Non-pigmented ciliary epithelial cell (primary cell): ENCODE measurements at regions not wholly inside any gene's neighbourhood (a gene's known extent, or its start where the extent isn't known, plus 50 kb on each side); places are given as distances from the start of the nearest gene placed in this dataset.

Experiments used
- DNase-seq: peaks from one replicate; pipeline ENCODE4 v3.0.0-alpha.2; 2010; ENCODE audit warnings: low read depth

DNA sequence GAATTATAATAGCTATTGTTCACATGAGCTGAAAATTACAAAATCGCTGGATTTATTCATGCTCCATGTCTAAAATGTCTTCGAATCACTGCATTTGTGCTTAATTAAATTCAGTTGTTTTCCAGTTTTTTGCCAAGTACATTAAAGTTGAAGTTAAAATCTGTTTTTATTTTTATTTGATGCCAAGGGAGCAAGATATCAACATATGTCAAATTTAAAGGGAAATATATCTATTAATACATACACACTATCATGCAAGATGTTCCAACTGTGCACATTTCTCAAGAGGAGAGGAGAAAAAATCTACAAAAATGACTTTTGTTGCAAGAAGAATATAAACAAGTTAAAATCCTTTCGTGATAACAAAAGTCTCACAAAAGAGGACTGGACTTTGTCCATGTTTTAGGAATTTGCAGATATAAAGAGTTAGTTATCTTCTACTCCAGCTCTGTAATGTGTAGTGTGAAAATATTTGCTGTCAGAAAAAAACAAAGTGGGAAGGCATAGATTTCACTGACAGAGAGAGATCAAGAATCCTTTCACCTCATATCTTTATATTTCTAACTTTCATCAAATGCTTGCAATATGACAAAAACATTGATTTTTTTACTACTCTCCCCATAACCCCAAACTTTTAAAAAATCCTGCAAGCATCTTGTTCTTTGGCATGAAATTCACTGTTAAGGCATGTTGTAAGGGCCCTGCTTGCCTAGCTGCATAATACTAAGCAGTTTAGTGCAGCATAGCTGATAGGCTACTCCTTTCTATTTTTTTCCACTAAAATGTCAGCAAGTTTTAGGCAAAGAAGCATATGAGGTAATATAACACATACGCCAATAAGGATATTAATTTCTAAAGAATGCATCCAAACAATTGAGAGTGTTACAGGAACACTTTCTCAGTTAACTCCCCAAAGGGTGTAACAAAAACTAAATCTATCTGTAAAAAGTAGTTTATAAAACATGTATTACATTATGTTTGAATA lies 340.2 kb upstream of the ADAMTS5 start:
- no peak for DNase-seq

DNA sequence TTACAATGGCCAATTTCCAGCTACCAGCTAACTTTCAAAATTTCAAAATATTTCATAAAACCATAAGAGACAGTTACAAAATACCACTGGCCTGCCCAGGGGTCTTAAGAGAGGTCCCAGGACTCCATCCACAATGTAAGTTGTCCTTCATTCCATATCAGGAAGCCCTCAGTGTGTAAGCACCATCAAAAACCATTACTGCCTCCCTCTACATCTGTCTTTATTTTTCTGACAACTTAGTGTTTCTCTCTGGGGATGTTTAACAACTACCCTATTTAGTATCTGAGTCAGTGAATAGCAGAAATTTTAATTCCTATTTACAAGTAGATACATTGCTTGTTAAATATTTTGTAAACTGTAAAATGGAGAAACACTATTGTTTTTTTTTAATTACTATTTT lies 339.3 kb upstream of the ADAMTS5 start:
- no peak for DNase-seq

DNA sequence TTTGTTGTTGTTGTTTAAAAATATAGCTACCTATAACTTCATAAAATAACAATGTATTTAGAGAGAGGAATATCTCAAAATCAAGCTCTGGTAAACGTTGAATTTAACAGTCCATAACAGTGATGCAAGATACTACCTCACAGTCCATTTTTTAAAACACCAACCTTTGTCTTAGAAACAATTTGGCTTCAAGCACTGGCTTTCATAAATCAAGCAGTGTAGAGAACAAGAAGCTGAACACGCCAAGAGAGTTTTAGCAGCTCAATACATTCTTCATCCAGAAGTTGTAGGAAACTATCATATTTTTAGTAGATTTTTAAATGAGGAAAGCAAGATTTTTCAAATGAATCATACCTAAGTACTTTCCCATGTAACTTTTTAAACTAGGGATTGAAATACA lies 334.3 kb upstream of the ADAMTS5 start:
- no peak for DNase-seq

DNA sequence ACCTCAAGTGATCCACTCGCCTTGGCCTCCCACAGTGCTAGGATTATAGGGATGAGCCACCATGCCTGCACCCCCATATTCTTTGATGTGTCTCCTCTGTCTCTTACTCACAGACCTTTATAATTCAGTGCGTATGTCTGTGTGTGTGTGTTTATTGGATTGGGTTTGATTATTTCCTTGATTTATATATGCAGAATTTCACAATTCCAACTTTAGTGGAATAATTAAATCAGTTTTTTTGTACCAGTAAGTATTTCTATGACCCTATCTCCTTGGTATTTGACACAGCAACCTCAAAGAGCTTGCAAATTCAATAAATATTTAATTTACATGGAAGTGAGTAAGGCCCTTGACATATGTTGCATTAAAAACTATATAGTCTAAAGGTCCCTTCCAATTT lies 333.9 kb upstream of the ADAMTS5 start:
- DNase-seq, result peak; percentile 13

DNA sequence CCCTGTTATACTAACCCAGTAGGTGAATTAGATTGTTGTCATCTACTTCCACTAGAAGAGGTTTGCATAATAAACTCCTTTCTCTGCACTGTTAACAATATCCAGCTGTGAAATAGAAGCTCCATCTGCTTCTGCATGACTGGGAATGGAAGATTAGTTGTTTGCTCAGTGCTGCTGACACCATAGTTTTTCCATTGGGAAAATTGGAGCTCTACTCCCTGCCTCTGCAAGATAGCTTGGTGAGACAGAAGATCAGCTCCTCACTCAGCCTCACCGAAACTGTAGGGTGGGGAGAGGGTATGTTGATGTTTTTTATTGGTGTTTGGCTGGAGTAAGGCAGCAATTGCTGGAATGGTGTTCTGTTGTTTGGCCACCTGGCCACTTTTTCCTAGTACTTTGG lies 331.6 kb upstream of the ADAMTS5 start:
- no peak for DNase-seq

DNA sequence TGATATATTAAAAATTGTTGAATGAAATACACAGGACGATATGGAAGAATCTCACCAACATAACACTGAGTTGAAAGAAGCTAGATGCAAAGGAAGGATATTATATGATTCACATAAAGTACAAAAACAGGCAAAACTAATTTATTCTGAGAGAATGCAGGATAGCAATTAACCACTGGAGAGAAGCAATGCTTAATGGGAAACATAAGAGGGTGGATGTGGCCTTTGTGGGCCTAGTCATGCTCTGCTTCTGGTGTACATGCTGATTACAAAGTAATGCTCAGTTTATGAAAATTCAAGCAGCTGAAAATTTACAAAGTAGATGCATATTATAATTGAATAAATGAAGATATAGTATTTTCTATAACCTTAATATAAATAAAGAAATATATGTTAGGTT lies 326.4 kb upstream of the ADAMTS5 start:
- DNase-seq, result no peak

DNA sequence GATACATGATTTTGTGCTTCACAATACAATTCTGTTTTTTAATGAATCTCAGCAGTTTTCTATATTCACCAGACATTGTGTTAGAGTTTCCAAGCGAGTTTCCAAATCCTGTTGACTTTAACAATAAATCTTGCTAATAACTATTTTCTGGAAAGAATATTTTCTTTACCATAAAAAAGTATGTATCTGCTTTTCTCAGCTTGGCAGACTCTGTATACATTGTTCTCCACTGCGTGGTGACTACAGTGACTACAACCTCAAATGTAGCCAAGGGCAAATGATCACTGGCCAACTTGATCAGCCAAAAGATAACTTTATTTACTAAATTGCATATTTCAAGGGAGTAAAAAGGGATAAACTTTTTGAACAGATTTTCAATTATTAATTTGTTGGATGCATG lies 325.9 kb upstream of the ADAMTS5 start:
- no peak for DNase-seq

DNA sequence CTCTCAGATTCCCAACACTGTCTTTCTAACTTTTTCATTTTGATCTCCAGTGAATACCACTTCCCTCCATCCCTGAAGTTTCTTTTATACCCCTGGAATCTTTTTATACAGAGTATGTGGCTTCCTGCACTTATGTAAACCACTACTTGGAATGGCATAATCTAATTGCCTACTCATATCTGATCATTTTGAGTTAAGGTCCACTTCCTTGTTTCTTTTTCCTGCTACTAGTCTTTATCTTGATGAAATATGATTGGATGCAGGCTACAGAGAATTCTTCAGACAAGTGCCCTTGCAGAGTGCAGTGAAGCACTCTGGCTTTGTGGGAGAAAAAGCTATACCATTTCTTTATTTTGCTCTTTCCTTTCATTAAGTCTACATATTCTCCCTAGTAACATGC lies 325.3 kb upstream of the ADAMTS5 start:
- DNase-seq, result no peak

DNA sequence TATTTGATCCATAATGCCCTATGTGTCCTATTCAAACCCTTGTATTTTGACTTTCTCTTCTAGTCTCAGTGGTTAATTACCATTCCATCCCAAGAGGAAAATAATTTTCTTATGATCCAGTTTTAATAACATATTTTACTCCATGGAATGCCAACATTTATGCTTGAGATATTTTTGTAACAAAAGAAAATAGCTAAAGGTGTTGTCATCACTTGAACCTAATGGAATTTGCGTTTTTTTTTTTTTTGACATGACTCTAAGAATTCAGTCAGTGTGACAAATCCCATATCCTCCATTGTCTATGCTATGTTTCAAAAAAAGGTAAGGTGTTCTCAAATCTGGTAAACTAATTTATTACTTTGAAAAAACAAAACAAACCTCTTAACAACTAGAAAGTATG lies 324.1 kb upstream of the ADAMTS5 start:
- DNase-seq, result no peak

DNA sequence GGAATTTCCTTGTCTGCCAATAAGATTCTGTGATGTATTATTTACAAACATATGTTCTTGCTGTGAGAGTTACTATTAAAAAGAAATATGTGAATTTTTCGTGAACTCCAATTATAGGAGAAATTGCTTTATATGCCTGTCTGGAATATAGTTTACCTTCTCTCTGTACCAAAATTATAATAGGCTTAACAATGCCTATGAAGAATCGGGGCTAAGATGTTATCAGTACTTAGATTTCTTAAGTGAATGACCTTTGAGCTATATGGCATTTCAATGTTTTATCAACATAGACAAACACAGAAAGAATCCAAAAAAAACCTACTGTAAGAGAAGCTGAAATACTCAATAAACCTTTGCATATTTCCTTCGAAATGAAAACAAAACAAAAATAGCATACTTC lies 323.1 kb upstream of the ADAMTS5 start:
- DNase-seq, result no peak

DNA sequence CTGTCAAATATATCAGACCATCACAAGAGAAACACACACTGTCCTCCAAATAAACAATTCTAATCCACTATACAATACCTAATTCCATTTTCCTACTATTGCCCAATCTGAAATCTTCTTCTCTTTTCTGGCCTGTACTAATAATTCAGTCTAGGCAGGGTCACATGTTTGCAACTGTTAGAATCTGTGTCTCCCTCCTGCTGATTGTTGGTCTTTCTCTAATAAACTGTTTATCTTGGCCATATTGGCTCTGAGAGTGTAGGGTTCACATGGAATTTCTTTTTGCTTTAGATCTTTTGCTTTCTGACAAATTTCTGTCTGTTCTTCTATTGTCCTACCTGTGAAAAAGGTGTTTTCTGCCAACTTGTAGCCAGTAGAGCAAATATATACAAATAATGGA lies 319.9 kb upstream of the ADAMTS5 start:
- DNase-seq, result no peak

DNA sequence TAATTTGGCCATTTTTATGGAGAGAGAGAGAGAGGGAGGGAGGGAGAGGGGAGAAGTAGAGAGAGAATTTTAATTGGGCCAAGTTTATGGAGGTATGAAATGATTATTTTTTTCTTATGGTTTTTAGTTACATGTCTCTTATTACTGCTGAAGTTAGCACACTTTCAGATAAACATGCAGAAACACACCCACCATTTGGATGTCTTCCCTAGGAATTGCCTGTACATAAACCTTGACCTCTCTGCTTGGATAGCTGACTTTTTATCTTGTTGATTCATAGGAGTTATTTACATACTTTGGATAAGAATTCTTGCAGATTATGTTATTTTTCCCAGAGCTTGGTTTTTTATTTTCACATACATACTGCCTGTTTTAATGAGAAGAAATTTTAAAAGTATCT lies 310.2 kb upstream of the ADAMTS5 start:
- no peak for DNase-seq

DNA sequence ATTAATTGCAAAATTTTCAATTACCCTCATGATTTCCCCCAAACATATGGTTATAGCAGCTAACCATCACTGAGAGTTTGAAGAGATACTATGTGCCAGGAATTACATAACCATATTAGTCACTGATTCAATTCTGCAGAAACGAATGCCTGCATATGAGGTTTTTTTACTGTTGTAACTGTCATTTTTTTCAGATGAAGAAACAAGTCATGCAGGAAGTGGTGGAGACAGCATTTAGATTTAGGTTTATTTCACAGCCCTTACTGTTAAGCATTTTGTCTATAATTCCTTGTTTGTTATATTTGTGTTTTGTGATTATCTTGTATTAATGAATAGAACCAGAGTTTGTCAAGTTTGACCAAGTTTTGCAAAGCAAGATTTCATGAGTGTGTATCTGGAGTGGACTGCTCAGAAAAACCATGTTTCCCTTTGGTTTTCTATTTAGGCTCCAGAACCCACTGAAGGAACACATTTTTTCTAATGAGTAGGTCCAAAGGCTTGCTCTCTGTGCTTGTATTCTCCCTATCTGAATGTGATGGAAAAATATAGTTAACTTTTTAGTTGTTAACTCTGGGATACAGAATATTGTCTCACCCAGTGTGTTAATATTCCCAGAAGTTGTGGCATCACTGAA lies 308.5 kb upstream of the ADAMTS5 start:
- DNase-seq, result peak; percentile 67

DNA sequence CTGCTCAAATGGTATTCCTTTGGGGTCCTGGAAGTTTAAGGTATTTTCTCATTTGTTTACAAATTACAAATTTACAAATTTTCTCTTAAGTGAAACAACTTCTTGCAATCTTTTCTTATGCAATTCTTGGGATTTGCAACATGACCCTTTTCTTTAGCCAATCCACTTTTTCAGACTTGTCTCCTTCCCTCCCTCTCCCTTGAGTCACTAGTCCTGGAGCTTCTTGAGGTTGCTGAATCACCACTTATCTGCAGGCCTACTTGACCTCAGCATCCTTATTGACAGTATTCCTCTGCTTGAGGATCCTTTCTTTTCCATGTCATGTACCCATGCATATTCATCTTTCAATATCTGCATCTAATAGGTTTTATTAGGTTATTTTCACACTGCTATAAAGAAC lies 302.8 kb upstream of the ADAMTS5 start:
- peak; percentile 95 for DNase-seq

DNA sequence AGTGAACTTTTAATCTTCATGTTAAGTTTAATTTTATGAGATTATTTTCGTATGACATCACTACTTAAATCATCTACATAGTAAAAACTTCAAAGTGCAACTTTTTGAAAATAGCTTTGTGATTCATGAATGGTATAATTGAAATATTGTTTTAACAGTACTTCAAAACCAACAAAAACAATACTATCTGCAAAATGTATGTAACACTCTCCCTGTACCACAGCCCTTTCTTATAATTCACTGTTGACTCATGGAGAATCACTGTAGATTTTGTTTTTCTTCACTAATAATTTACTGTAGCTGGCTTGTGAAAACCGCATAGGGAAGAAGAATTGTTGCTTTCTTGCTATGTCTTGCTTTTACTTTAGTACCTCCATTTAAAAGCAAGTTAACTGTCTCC lies 301.4 kb upstream of the ADAMTS5 start:
- DNase-seq, result no peak

DNA sequence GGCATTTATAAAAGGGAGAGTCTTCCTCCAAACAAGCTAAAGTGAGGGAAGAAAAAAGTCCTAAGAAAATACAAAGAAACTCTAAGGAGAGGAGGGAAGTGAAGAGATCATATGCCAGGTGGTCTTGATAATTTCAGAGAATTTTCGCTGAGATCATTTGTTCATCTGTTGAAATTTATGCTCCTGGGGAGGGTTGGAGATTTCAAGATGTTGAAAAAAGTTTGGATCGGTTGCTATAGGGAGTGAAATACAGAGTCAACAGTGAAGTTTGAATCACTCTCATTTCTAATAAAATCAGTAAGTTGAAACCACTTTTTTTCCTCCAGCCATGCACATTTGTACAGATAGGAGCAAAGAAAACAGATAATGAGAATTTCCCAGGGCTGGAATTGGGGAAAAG lies 299.1 kb upstream of the ADAMTS5 start:
- no peak for DNase-seq

DNA sequence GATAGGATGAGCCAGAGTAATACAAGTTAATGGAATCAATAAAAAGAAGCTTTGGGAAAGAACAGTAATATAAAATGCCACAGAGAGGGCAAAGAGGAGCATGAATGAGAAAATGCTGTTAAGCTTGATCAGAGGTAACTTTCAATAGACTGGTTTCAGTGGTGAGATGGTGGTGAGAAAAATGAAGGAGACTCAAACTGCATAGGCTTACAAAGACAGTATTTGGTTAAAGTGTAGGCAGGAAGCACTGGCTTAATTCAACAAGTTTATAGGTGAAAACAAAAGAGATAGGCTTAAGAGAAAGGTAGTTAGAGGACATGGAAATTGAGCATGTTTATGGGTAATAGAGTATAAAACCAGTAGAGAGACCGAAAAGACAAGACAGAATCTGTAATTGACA lies 298.6 kb upstream of the ADAMTS5 start:
- DNase-seq, result no peak

DNA sequence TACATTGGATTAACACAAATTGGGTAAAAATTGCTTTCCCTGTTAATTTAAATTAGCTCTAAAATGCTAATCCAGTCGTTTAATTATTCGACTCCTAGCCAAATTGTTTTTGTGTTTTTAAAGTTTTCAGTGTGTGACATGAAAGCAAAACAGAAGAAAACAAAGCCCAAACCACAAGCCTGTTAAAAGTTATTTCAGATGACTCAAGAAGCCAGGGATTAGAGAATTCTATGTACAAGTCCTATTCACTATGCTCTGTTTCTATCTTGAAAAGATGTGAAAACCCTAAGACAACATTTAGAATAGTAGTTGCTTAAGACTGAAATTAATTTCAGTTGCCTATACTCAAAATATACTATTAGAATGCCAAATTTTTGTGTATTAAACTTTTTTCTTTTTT lies 294.8 kb upstream of the ADAMTS5 start:
- no peak for DNase-seq

DNA sequence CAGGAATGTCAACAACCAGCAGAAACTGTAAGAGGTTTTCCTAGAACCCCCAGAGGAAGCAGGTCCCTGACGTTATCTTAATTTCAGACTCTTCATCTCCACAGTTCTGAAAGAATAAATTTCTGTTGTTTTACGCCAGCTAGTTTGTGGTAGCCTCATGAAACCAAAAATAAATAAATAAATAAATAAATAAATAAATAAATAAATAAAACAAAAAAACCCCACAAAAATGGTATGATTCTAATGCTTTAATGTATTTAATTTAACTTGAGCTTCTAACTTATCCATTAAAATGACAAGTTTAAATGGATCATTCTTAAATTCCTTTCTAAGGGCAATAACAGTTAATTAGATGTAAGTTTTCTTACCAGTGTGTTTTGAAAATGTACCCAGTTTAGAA lies 293.8 kb upstream of the ADAMTS5 start:
- DNase-seq, result no peak

DNA sequence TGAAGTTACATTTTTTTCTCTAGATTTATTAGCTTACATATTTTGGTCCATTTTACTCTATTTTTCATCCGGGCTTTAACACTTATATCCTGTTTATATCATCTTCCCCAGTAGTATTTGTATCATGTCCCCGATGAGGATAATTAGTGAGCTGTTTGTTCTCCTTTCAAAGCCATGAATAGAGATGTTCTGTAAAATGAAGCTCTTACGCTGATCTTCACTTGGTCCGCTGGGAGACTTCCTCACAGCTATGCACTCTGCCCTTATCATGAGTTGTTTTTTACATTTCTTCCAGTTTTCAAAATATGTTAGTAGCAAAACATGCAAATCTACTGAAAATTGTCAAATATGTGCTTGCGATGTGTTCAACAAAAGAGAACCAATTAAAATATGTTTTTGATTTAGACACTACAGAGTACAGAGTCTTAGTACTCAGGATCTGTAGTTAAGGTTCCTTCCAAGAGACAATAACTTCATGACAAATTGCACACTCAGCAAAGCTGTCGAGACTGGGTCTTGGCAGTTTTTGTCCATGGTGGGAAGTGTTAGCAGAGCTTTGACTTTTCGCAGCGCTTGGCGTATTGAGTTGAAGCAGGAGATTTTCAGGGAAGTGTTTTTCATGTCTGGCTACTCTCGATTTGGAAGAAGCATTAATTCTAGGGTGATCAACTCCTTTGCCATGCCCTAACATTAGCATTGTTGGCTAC lies 292.0 kb upstream of the ADAMTS5 start:
- DNase-seq, result no peak

DNA sequence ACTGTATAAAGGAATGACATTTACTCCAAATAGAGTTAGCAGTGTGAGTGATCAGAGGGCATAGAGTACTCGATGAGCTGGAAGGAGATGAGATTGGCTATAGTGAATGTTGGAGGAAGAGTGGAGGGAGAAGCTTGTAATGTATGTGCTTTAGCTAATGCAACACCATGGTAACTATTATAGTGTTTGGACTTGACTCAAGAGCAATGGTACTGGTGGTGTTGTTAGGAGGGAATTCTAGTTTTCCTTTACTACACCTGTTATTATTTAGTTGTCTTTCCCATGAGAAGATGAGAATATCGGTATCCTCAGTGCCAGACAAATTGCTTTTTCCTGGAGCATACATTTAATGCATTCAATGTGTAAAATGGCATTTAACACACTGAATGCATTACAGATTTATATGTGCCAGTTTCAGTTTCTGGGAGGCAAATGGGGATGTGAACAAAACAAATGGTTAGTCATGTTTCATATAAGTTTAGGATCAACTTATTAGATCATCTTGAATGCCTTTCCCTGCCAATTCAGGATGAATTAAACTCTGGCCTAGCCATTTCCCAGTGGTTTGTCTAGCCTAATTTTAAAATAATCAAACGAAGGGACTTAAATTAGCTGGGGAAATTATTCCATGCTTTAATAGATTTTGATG lies 291.1 kb upstream of the ADAMTS5 start:
- no peak for DNase-seq

DNA sequence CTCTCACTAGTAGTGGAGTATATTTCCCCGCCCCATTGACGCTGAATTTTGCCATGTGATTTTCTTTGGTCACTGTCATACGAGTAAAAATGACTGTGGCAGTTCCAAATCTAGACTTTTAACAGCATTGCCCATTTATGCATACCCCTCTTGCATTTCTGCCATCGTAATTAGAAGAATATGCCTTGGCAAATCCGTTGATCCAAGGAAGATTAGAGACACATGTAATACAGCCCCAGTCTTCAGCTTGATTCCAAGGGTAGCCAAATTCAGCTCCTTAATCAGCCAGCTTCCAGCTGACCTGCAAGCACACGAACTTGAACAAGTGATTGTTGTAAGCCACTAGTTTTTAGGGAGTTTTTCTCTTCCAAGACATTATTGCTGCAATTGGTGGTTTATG lies 290.3 kb upstream of the ADAMTS5 start:
- no peak for DNase-seq

DNA sequence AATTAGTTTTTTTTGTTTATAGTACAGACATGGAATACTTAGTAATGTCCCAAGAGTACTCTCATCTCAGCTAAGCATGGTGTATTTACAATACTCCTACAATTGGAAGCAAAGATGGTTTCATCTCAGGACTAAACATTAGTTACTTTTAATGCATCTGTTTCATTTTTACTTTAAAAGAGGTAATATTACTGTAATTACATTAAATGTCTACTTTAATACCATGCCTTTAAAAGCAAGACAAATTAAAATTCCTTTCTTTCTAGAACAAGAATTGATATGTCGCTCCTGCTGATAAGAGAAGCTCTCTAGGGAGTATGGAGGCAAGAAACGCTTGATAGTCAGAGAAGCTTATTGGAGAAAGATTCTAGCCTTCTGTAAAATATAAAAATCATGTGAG lies 284.9 kb upstream of the ADAMTS5 start:
- no peak for DNase-seq
